Non-pigmented ciliary epithelial cell (primary cell): ENCODE measurements at regions not wholly inside any gene's neighbourhood (a gene's known extent, or its start where the extent isn't known, plus 50 kb on each side); places are given as distances from the start of the nearest gene placed in this dataset.

Experiments used
- DNase-seq: peaks from one replicate; pipeline ENCODE4 v3.0.0-alpha.2; 2010; ENCODE audit warnings: low read depth

DNA sequence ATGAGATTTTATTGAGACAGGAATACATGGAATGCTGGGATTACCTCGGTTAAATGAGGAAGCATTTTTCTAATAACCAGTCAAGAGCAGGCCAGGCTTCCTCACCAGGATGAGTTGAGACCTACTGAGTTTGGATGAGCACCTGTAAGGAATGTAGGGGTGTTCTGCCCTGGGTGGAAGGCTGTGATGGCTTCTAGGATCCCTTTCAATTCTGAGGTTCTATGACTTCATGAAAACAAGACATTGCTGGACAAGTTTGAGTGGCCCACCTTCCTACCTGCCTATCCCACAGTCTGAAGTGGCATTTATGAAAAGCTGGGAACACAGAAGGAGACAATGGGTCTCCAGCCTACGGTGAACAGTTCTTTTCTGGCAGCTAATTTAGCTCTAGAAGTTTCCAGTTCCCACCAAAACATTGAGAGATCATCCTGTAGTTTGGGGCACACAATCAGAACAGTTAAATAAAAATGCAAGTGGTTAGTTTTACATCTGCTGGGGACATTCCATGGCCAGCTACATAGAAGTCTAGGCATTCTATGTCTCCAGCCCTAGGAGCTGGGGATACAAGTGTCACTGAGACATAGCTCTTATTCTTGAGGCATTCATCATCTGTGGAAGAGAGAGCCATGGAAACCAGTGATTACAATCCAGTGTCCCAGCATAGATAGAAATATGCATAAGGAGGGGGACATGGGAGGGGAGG, 51.3 kb upstream of the TSPAN2 start:
- no peak for DNase-seq

DNA sequence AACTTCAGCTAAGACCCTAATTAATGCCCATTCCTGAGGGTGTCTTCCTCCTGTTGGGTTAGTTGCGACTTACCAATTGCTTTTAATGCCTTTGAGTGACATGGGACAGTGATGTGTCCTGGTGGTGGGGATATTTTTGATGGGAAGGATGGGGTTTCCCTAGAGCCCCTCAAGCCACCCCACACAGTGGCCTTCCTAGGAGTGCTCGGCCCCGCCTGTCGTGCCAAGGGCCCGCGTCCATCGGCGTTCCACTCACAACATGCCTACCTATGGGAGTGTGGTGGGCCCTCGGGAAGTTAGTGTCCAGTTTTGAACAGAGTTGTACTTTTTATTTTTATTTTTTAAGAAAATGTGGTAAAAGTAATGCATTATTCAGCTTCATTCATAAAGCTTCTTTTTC, 50.1 kb upstream of the TSPAN2 start:
- DNase-seq: no peak
